HG02610 (cell line): ENCODE measurements at regions not wholly inside any gene's neighbourhood (a gene's known extent, or its start where the extent isn't known, plus 50 kb on each side); places are given as distances from the start of the nearest gene placed in this dataset.

Experiments used
- ATAC-seq: cut with Tn5 transposase; IDR thresholded peaks from one replicate; pipeline ENCODE4 v1.9.1; 2021; ENCODE audit warnings: mild to moderate bottlenecking, moderate library complexity; ENCODE audit not compliant: unreplicated experiment

DNA sequence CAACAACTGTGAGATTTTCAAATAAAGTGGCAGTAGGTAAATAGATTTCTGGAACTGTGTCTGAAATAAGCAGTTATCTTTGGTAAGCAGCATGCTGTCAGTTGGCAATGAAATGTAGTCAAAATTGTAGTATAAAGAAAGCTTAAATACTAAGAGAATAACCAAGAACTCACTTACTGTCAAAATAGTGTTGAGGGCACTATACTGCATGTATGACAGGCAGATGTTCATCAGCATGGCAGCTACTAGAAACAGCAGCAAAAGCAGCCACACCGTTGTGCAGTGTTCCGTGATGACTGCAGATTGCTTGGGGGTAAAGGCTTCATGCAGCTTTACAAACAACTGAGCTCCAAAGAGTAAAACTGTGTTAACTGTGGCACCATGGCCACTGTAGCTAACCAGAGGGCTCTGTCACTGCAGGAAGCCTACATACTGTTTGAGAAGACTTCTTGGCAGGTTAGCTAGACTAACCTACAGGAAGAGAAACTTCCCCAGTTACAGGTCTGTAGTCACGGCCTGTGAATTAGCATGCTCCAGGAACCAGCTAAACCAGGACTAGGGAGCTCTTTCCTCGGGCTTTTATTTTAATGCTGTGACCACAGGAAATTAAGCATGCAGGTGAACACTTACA lies 459.7 kb downstream of the TBL1XR1 start:
- no peak for ATAC-seq

DNA sequence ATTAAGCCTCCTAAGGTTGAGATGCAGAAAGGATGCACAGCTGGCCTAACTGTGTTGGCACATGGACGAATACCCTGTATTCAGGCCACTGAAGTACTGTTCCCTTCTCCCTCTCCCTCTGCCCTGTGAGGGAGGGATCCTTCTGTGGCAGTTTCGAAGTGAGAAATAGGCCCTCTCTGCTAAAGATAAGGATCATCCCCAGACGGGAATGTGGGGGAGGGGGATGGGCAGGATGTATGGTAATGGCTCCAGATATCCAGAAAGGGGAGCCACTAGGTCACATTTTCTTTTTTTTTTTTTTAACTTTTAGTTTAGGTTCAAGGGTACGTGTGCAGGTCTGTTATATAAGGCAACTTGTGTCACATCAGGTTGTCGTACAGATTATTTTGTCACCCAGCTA lies 463.1 kb downstream of the TBL1XR1 start:
- ATAC-seq: no peak

DNA sequence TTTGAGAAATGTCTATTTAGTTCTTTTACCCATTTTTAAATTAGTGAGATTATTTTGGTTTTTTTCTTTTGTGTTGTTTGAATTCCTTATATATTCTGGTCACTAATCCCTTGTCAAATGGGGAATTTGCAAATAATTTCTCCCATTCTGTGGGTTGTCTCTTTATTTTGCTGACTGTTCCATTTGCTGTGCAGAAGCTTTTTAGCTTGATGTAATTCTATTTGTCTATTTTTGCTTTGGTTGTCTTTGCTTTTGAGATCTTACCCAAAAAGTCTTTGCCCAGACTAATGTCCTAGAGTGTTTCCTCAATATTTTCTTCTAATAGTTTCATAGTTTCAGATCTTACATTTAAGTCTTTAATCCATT lies 472.9 kb downstream of the TBL1XR1 start:
- no peak for ATAC-seq

DNA sequence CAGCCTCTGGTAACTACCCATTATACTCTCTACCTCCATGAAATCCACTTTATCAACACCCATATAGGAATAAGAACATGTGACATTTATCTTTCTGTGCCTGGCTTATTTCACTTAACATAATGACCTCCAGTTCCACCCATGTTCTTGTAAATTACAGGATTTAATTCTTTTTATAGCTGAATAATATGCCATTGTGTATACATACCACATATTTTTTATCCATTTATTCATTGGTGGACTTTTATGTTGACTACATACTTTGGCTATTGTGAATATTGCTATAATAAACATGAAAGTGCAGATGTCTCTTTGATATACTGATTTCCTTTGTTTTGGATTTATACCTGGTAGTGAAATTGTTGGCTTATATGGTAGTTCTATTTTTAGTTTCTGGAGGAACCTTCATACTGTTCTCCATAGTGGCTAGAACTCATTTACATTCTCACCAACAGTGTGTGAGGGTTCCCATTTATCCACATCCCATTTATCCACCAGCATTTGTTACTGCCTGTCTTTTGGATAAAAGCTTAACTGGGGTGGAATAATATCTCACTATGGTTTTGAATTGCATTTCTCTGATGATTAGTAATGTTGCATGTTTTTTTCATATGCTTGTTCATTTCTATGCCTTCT lies 473.4 kb downstream of the TBL1XR1 start:
- no peak for ATAC-seq

DNA sequence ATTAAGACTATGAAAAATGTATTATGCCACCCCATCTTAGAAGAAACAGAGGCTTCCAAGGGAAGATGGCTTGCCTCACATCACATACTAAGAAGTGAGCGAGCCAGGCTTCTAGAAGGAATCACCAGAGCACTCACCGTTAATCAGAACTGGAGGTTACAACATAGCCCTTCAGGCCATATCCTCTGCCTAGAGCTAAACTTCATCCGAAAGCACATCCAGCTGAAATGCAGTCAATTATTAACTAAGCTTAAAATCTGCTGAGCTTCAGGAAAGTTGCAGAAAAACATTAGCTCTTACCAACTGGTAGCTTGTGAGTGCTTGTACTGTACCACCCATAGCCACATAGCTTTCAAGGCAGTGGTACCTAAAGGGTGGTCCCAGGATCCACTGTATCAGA lies 483.2 kb downstream of the TBL1XR1 start:
- no peak for ATAC-seq

DNA sequence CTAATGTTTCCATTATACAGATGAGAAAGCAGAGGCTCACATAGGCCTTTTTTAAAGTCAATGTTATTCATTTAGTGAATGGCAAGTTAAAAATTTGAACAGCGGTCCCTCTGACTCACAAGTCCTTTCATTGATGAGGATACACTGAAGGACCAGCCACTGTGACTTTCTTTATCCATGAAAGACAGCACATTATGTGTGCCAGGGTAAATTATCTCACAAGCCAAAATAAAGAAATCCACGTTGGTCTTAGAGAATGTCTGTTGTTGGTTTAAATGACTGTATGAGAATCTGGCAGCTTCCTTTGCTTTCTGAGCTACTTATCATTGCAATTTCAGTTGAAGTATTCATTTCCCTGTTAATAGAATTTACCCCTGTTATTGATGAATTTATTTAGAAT lies 485.1 kb downstream of the TBL1XR1 start:
- no peak for ATAC-seq

DNA sequence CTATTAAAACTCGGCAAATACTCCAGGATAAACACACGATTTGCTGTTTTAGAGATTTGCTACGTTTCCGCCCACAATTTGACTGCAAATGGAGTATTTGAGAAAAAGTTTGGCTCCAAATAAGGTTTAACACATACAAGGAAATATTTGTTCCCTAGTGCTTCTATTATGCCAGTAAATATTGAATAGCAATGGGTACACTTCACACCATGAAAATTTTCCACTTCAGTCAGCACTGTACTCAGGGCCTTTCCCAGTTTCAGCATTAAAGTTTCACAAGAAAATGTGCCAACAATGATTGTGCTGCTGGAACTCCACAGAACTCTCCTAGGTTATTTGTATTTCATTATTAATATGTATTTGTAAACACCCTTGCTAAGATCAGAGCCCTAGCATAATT lies 498.0 kb downstream of the TBL1XR1 start:
- no peak for ATAC-seq

DNA sequence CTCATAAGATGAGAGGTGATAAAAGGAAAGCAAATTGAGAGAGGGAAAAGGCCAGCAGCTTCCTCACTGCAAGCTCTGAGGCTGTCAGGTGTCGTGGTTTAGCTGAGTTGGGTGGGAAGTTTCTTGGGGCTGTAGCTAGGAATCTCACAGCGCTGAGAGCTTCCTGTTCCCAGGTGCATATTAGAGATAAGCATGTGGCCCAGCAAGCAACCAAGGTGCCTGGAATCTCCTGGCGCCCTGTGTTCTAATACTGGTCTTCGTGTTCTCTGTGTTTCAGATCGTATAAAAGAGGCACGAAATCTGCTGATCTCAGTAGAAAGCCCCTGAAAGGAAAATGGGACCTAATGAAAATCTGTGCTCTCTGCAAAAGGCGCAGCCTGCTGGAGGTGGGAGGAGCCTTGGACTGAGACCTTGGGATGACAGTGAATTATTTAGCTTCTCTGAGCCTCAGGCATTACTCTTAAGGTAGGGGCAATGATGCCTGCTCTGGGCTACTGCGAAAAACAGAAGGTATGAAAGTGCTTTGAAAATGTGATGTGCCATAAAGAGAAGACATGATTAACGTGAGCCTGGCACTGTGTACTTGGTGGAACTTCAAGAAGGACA lies 499.9 kb downstream of the TBL1XR1 start:
- ATAC-seq: no peak

DNA sequence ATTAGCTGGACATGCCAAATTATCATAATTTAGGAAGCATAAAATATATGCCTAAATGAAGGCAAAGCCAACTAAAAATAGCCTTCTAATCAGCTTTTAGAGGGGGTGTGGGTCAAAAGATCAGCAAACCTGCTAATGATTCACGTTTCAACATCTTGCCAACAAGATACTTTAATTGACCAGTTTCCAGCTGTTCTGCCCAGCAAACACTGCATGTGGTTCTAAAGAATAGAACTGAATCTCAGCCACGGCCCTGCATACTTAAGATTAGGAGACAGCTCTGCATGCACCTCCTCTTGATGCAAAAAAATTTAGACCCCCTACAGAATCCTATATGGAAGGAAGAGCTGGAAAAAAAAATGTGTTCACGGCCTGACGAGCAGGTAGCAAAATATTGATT lies 500.5 kb downstream of the TBL1XR1 start:
- no peak for ATAC-seq

DNA sequence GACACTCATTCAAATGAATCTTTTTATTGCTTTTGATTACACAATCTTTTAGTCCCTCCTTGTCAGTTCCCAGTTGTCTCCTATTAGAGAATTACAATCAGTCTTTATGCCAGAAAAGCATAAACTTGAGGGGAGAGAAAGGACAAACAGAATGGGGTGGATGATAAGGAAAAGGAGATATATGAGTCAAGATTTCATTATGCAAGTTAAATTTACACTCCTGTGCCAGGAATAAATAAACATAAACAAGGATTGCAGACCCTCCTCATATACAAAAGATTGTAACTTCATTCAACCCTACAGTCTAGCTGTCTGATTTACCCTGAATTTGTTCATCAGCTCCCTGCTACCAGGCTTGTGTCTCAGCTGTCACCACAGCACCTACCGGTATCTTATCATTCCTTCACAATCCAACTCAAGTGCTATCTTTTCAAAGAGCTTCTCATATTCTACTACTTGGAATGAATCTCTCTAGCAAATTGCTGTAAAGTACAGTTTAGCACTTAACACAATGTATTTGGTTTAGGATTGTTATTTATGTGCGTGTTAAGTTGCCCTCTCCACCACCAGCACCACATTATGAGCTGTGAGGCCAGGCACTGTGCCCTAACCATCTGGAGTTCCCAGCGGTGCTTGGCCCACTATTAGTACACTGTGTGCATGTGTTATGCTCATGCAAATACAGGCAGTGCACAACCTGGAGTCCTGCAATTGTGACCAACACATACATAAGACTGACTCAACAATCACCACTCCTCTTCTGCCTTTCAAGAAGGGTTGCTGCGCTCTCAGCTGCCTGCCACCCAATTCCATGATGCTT lies 504.1 kb downstream of the TBL1XR1 start:
- no peak for ATAC-seq

DNA sequence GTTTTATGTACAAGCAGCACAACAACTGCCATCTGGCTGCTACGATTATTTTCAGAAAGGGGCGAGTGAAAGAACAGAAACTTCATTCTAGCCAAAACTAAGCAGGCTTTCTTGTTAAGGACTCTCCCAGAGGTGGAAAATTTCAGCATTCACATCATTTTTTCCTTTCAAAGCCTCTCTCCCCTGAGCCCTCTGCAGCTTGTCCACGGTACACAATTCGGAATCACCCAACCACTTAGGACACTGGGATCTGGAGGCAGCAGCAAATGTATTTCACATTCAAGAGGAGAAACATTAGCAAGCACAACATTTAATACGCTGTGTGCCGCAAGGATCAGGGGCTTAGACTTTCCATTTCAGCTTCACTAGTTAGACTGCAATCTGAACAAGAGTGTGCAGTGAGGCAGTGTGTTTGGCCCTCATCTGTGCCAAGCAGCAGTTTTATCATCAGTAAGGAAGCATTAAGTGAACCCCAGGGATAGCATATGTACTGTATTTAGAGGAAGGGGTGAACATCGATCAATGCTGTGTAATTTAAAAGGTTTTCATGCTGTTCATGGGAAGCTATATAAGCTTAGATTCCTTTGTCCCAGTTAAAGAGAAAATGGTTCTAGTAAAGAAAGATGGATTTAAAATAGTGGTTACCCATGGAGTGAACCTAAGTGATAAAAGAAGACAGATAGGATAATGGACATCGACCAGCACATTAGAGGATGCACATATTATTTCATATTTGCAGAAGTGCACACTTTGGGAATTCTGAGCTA lies 504.9 kb downstream of the TBL1XR1 start:
- ATAC-seq: no peak

DNA sequence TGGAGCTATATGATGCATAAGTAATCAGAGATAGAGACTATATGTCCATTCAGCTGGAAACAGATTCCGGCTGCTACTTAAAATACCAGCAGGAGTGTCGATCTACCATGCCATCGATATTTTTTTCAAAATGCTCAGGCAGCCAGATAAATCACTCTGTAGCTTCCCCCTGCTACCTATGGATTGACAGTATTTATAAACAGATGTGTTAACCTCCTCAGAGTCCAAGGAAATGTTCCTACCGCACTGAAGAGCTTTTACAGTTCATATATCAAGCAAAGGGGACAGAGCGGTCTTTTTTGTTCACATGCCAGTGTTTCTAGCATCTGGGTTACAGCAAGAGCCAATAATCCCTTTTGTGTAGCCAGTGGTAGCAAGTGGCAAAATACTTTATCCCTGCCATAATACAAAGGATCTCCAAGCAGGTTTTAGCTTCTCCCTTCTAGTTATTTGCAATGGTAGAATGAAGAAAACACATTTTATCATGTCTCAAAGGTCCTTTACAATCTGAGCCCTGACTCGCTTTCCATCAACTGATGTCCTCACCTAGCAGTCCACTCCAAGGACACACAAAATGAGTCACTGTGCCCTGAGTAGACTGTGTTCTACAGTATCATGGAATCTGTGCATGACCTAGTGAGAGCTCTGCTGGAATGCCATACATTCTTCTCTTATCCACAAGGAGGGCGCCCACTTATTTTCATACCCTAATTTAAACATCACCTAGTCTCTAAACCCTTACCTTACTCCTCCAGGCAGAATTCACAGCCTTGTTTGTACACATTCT lies 507.0 kb downstream of the TBL1XR1 start:
- ATAC-seq: no peak

DNA sequence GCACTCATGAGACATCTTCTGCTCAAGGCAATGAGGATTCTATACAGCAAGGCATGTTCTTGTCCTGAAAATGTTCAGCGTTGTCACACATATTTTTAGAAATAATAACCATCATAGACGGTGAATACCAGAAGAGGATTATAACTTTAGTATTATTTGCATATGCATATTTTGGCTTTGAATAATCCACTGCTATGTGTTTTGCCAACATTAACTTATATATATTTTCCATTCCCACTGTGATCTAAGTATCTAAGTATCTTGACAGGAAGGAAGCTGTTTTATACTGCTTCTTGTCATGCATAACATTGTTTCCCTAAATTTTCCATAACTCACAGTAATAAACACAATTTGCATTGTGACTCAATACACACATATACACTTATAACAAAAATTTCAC lies 509.5 kb downstream of the TBL1XR1 start:
- no peak for ATAC-seq

DNA sequence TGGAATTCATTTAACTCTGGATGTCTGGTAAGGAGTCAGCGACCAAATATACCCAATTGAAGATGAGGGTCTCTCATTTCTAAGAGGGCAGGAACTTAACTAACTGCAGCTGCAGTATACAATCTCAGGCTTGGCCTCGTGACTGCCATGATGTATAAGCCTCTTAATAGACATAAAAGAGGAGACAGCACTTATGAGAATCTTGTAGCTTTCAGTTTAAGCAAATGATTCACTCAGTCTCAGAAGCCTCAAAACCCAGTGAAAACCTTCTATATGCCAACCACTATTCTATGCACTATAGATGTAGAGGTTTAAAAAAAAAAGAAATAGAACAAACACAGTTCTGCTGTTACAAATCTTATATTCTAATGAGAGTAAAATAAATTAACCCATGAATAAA lies 513.9 kb downstream of the TBL1XR1 start:
- peak; percentile 36 for ATAC-seq

DNA sequence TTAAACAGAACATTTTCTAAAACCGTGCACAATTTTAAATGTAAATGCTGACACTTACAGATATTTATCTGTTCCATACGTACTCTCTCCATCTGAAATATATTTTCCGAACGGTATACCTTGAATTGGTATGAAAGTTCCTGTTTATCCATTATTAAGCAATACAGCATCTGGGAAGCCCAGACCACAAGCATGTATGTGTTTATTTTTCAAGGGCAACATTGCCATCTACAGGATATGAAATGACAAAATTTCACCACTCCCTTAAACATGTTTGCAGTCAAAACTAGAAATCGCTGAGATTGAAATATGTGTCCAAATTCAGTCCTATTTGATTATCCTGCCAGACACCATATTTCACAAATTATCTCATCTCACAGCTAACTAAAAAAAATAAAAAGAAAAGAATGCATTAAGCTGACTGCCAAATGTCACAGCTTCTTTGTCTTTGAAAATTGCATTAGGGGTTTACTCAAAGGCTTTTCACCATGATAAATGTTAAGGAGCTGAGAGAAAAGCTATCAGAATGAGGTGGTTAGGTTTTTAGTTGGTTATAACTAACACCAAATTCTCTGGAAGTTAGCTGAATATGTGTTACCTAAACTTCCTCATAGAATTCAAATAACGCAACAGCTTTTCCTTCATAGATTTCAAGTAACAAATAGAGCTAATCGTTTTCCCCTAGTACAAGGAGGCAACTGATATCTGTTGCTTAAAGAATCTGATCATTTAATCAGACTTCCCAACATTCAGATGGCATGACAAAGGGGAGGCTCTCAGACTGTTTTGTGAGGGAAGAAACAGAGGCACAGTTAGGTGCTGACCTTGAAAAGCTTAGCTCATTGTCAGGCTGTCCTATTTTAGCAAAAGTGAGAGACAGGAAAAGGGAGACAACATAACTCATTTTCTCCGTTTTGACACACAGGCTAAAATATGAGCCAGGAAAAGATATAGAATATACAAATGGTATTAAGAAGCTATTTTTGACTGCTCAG lies 533.1 kb downstream of the TBL1XR1 start:
- ATAC-seq: no peak

DNA sequence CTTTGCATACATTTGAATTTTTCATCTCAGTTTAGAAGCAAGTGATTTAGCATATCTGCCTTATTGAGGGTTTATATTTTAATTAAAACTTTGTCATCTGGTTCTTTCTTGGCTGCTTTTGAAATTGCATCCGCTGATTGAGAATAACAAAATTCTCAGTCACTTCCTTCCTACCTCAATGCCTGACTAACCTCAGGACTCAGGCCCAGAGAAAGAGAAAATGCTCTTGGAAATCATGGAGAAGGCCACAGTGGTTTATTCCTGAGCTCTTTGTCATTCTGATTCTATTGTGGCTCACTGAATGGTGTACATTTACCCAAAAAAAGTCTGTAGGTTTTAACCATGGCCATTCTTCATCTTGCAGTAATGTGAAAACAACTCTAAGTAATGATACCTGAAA lies 533.9 kb downstream of the TBL1XR1 start:
- ATAC-seq: no peak

DNA sequence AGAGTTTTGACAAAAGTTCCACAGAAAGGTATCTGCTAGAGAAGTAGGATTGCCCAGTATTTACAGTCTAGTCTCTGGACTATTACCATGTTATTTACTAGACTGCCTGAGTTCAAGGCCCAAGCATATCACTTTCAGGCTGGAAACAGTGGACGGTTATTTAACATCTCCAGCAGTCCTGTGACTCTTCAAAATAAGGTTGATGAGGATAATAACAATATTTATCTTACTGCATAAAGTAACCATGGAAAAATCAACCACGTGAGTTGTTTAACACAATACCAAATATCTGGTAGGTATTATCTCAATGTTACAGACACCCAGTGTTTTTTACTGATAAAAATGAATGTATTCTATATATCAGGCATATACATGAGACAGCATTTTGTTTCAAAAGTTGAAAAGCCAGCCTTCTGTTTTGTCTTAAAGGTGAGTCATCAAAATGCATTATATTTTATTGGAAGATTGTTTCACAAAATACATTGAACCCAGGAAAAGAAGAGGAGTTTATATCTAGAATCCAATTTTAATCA lies 535.8 kb downstream of the TBL1XR1 start:
- ATAC-seq: no peak

DNA sequence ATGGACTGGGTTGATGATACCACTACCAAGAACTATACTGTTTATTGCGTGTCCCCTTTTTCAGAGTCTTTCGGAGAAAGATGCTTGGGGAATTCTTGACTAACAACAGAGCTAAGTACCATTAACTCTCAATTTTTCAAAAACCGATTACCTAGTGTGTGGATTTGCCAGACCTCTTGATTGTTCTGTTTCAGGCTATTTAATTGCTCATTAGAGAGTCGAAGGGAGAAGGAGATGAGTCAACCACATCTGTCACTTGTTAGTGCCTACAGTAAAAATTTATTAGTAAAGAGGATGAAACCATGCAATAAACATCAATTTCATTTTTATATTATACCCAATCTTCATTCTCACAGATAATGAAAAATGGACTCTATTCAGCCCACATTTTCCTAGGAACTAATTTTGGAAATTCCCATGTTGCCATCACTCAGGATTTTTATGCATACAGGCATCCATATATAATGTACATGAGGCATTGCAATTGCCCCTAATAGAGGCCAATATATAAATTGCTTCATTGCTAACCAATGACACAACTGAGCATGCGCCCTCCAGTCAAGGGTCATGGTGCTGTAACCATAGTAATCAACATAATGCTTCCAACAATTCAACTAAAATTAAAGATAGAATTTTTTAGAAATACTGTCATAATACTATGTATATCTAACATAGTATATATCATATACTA lies 541.7 kb downstream of the TBL1XR1 start:
- no peak for ATAC-seq
